C4-2B (cell line): ENCODE measurements at regions not wholly inside any gene's neighbourhood (a gene's known extent, or its start where the extent isn't known, plus 50 kb on each side); places are given as distances from the start of the nearest gene placed in this dataset.
"Not testable (repeated sequence)": the region's sequence is repeated elsewhere in the genome, so short reads cannot be mapped to it uniquely, and the experiment has no call there.

ENCODE experiments used
- CTCF ChIP-seq: fragments of 450-650 bp; conservative IDR thresholded peaks from 2 replicates; pipeline ENCODE4 v1.5.1; 2017; ENCODE audit warnings: mild to moderate bottlenecking
- ZFX ChIP-seq: fragments of 450-650 bp; IDR thresholded peaks from 2 replicates; pipeline ENCODE4 v1.6.1; 2017

GRCh38 chr4:9636411-9636810 is 145.0 kb upstream of the DRD5 start:
- not testable (repeated sequence) for TF ChIP-seq CTCF, ZFX
